HG03460 (cell line): ENCODE measurements at regions not wholly inside any gene's neighbourhood (a gene's known extent, or its start where the extent isn't known, plus 50 kb on each side); places are given as distances from the start of the nearest gene placed in this dataset.
A peak's percentile ranks its signal among the peaks of the same experiment; 100 is the strongest.

Experiments used
- ATAC-seq: cut with Tn5 transposase; IDR thresholded peaks from one replicate; pipeline ENCODE4 v1.9.1; 2021; ENCODE audit not compliant: unreplicated experiment

DNA sequence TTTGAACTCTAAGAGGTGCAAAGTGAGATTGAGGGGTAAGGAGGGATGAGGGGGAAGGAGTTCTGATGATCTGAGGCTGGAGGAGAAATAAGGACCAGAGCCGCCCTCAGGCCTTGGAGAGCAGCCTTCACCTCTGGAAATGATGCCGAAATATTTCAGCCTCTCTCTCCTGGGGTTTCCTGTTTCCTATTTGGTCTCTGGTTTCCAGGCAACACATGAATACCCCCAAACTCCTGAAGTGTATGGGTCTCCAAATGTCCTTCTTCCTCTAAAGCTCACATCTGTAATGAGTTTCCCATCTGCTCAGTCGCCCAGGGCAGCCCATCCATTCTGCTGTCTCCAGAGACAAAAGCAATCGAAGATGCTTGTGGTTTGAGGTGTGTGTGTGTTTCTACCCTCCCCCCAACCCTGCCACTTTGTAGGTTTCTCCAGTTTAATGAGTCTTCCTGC, 52.0 kb upstream of the FAM20B start:
- ATAC-seq: peak; percentile 52
